ENCODE measurements at regions not wholly inside any gene's neighbourhood (a gene's known extent, or its start where the extent isn't known, plus 50 kb on each side); places are given as distances from the start of the nearest gene placed in this dataset.

GRCh38 chr5:135248801-135249231 is 150.2 kb downstream of the MACROH2A1 start:
- DNase-seq (ENCODE audit: low spot score): no peak

DNA sequence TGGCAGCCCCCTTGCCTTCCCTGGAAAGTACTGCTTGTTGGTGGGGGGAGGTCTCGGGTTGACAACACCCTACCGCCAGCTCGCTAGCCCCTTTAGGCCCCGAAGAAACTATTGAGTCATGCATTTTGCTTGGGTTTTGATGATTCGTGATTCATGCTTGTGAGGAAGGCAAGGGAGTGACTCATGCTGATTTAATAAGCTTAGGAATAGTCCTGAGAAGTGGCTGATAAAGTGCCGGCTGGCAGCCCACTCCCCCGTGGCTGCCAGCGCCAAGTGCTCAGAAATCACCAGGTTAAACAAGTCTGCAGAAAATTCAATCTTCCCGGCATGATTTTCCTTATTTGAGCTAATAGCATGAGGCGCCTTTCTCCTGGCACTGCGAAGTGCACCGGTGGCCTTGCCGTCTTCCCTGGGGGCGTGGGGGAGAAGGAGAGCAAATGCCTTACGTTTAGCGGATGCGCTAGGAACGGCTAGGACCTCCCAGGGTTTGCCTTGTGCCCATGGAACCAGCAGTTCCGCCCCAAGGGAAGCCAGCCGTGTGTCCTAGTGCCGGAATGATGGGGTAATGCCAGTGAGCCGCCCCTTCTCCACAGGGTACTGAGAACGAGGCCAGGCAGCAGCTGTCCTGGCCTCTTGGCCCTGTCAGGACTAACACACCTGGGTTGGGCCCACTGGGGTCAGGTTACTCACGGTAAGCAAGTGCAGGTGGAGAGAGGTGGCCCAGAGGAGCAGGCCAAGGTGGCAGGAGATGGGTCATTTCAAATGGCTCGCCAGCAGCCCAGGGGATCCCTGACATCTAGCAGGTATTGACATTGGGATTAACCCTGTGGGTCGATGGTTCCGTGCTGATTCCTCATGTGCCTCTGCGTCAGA is 151.9 kb downstream of the MACROH2A1 start:
- DNase-seq (ENCODE audit: low spot score): peak; percentile 82

DNA sequence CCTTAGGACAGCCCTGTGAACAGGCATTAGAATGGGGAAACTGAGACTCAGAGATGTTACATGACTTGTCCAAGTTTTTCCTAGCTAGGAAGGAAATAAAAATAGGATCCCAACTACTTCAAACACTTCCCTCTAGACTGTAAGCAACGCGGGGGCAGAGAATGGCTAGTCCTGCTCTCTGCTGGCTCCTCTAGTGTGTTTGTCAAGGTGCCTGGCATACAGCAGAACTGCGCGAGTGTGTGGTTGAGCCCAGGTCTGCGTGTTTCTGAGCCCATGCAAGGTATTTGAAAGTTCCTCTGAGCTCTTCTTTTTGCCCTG is 152.5 kb downstream of the MACROH2A1 start:
- no peak for DNase-seq (ENCODE audit: low spot score)

DNA sequence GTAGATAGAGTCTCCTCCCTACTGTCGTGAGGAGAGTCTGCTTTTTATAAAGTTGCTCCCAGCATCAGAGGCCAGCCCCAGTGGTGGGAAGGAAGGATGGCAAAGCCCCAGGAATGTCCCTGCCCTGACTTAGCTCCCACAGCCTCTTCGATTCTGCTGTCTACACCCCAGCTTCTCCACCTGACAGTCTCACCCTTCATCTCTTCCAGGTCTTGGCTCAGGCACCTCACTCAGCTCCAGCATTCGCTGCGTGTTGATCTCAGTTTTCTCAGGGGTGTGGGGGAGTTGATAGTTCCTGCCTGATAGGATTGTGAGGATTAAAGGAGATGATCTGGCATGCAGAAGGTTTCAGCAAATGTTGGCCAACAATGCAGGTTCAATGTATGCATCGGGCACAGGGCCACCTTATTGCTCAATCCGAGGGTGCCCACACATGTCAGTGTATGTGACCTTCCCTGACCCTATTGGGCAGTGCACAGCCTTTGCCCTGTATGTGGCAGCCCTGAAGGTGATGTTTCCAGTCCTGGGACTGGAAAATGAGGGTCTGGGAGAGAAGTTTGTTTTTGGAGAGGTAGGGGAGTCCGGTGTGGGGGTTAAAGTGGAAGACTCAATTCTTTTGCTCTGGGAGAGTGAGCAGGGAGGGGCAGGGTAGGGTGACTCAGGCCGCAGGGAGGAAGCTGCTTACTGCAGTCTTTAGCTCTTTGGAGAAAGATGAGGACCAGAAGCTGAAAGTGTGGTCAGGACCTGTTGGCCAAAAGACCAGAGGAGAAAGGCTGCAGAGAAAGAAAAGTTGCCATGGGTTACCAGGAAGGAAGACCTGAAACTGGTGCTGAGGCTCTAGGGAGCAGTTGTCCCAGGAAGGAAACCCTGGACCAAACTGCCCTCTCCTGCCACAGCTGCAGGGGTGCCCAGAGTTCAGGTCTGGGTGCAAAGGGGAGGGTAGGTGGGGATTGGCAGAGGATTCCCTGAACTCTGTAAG is 153.2 kb downstream of the MACROH2A1 start:
- peak; percentile 73 for DNase-seq (ENCODE audit: low spot score)

DNA sequence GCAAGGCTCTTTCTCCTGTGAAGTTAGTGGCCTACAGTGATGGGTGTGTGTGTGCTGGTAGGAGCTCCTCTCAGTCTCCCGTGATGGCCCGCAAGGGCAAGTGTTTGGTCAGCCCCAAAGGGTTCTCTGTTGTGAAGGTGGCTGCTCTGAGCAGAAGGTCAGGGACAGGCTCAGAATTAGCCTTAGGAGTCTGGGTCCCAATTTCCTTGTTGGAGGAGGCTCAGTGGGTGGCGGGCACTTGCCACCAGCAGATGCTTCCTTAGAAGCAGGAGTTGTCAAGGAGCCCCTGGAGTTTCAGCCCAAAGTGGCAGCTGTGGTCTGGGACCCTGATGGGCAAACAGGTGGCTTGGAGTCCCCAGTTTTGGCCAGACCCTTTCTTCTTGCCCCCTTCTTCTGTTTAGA is 154.4 kb downstream of the MACROH2A1 start:
- DNase-seq (ENCODE audit: low spot score): no peak

GRCh38 chr5:135243556-135244285 is 155.3 kb downstream of the MACROH2A1 start:
- no peak for DNase-seq (ENCODE audit: low spot score)

GRCh38 chr5:135242866-135243555 is 156.0 kb downstream of the MACROH2A1 start:
- peak; percentile 62 for DNase-seq (ENCODE audit: low spot score)

DNA sequence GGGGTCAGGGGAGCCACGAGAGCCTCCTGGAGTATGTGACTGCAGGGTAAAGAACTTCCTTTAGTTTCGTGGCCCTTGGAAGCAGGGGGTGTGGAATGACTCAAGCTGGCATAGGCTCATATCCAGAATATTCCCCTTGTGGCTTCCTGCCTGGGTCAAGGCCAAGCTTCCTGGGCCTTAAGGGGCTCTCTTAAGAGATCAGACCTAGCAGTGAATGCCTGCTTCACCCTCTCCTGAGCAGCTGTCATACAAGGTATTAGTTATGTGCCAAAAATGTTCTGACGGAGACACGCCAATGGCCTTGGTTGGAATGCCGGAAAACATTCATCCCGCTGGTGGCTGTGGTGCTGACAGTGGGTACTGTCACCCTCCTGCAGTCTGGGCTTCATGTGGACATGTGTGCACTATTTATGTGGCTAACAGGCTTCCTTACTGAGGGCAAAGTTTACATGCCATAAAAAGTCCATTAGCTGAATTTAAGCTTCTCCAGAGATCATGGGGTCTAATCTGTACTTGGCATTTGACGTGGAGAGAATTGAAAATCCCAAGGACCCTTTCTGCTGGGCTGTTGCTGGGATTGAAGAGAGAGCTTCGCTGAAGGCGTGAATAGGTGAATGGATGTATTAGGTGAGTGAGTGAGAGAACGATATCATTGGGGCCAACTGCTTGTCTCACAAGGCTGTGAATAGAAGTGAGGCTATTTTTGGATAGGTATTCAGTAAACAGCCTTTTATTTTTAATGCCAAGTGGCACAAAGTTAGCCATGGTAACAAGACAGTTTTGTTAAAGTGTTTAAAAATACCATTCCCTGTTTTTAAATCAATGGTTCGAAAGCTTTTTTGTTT is 156.8 kb downstream of the MACROH2A1 start:
- peak; percentile 52 for DNase-seq (ENCODE audit: low spot score)

DNA sequence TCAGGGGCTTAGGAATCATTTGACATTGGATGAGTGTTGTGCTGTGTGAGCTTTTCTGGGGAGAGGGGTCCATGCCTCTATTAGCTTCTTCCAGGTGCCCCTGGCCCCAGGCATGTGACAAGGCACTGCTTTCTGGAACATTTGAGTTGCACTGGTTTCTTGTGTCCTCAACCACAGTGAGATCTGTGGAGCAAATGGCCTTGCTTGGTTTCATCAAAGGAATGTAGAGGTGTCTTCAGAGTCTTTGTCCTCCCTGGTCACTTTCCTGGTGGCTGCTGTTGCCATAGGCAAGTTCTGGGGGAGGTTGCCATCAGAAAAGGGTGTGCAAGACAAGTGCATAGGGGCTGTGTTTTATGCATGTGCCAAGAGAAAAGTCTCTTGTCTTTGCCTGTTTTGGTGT is 157.5 kb downstream of the MACROH2A1 start:
- DNase-seq (ENCODE audit: low spot score): no peak

DNA sequence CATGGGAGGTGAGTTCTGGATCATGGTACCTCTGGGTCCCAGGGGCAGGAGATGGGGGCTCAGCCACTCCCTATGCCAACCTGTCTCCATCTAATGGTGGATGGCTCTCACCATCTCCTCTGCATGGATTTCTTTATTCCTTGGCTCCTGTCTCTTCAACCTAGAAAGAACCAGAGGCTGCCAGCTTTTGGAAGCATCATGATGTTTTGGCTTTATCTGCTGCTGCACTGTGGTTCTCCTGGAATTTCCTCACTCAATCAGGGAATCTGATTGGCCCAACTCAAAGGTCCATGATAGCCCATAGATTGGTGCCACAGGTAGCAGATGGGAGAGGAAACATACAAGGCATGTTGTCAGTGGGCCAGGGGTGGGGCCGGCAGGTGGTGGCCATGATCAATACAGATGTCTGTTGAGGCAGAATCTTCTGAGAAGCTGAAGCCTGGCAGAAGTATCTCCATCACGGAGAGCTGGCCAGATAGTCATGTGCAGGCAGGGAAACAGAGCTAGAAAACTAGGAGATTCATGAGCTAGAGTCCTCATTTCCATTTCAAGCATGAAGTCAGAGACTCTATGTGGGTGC is 158.2 kb downstream of the MACROH2A1 start:
- DNase-seq (ENCODE audit: low spot score): no peak

- DNase-seq (ENCODE audit: low spot score): no peak
Observed at GRCh38 chr5:135240283-135240633, 158.8 kb downstream of the MACROH2A1 start.

DNA sequence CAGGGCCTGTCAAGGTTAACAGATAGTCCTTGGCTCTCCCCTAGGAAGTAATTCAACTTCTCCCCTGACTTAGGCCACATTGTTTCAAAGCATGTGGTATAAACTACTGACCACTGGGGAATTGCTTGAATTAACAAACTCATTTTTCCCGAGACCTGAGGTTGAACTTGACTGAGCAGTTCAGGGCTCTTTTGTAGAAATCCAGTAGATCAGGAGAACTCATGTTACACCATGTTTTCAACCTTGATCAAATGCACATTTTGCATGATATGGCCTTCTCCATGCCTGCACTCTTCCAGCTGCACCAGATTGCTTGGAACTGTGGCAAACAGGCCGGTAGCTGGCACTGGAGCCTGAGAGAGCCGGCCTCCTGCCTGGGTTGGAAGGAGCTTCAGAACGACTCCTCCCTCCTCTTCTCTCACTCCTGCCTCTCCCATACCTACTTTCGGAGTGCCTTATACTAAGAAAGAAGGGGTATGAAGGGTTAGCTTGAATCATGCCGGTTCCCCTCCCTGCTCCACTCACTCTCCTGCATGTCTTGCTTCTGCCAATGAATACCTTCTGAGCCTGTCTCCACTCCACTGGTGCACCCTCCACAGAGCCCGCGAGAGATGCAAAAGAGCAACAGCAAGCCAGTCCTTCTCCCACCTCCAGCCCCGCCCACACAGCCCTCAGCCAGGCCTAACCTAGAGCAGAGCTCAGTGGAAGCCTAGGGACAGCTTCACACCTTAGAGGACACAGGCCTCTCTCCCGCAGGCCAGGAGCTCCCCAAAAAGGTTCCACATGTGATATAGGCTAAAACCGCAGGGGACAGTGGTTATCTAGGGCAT is 159.4 kb downstream of the MACROH2A1 start:
- DNase-seq (ENCODE audit: low spot score): no peak

GRCh38 chr5:135238622-135239452 is 160.2 kb downstream of the MACROH2A1 start:
- DNase-seq (ENCODE audit: low spot score): no peak

DNA sequence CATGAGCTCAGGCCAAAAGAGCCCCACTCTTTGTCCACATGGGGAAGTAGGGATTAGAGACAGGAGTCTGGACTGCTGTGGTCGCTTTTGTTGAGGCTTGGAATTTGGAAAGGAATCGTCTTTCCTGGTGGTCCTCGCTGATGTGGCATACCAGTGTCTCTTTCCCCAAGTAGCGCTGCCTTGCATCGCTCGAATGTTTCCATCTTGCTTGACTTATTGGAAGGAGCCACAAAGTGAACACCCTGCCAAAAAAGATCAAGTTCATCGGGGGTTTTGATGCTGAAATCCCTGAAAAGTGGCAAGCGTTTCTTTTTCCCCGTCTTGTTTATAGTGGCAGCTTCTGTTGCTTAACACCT is 161.3 kb downstream of the MACROH2A1 start:
- DNase-seq (ENCODE audit: low spot score): no peak

GRCh38 chr5:135236908-135237747 is 161.9 kb downstream of the MACROH2A1 start:
- DNase-seq (ENCODE audit: low spot score): no peak

- DNase-seq (ENCODE audit: low spot score): no peak
Observed at GRCh38 chr5:135236228-135236907, 162.7 kb downstream of the MACROH2A1 start.

- DNase-seq (ENCODE audit: low spot score): no peak
Observed at GRCh38 chr5:135235551-135236227, 163.3 kb downstream of the MACROH2A1 start.

All from AG20443 (cell line).